Keratinocyte (primary cell): ENCODE measurements at regions not wholly inside any gene's neighbourhood (a gene's known extent, or its start where the extent isn't known, plus 50 kb on each side); places are given as distances from the start of the nearest gene placed in this dataset.
"Not testable (repeated sequence)": the region's sequence is repeated elsewhere in the genome, so short reads cannot be mapped to it uniquely, and the experiment has no call there.

Experiments used
- CTCF ChIP-seq, 3 experiments: IDR thresholded peaks in 1 of 3; conservative IDR thresholded peaks in 1 of 3; optimal IDR thresholded peaks in 1 of 3; 2 replicates in 2 of 3; 3 replicates in 1 of 3; pipeline versions ENCODE3 to v1.5.1; 2011; ENCODE audit warnings: low read length in 3 of 3, mild to moderate bottlenecking in 3 of 3, moderate library complexity in 2 of 3, control low read depth in 1 of 3, inconsistent platforms in 1 of 3; ENCODE audit not compliant: insufficient read depth in 2 of 3; ENCODE audit errors: extremely low read depth in 1 of 3
- EZH2 ChIP-seq: IDR thresholded peaks from one replicate; pipeline ENCODE4 v1.6.1; 2012; ENCODE audit warnings: inconsistent platforms, mild to moderate bottlenecking, low read length, moderate library complexity

DNA sequence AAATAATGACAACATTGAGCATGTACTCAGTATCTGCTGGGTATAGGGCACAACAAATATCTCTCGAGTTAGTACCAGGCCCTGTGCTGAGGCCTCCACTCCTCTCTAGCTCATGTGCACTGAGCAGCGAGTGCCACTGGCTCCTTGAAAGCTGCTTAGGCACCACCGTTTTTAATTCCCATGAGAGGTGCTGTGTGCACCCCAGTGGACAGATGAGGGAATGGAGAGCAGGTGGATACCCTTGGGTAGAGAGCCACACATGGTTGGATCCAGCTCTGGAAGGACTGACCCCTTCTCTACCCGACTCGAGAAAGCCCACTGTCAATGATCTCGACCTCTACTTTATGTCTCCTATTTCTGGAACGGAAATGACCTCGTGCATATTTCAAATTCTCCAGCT is 58.7 kb upstream of the NBPF8 start:
- TF ChIP-seq CTCF (optimal IDR thresholded peaks at IDR 0.05 in 1 of 3, IDR thresholded peaks at IDR 0.05 in 1 of 3, conservative IDR thresholded peaks at IDR 0.05 in 1 of 3; ENCODE audit: extremely low read depth in 1 of 3, insufficient read depth in 2 of 3, low read length in 3 of 3), result peak in 2 of 3 experiments; percentile 18 to 21
- not testable (repeated sequence) for TF ChIP-seq EZH2
